ENCODE measurements at regions not wholly inside any gene's neighbourhood (a gene's known extent, or its start where the extent isn't known, plus 50 kb on each side); places are given as distances from the start of the nearest gene placed in this dataset.

DNA sequence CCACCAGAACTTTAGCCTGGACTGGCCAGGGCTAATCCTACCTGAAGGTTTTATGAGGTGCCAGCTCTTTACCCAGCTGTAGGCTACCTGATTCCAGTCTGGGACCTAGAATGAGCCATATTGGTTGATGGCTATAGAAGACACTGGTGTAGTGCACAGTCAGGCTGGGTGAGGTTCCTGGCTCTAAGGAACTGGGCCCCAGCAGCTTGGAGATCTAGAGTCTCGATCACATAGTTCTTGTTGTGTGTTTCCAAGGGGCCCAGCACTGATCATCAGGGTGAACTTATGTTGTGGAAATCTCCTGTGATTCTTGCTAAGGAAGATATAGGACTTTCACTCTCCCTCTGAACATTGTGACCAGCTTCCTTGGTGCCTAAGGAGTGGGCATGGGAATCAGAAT is 236.3 kb downstream of the ZNF536 start:
- Histone ChIP-seq H3K4me3 (no peak overlapping the region), H3K27me3 (ENCODE audit: insufficient read depth) (no peaks in the 10 kb centered on the region), H3K4me1 (ENCODE audit: insufficient read depth) (no peaks in the 10 kb centered on the region), H3K9me2 (ENCODE audit: insufficient read depth) (peaks cover 8% of the 10 kb centered on the region; the same call in 1 of the 2 replicates), H3K27ac (ENCODE audit: low read depth) (no peak overlapping the region), H3K79me2 (replicated peaks; ENCODE audit: insufficient read depth) (no peaks in the 10 kb centered on the region), H3K36me3 (ENCODE audit: insufficient read depth) (no peaks in the 10 kb centered on the region), H2AFZ (no peak overlapping the region), H3F3A (replicated peaks; ENCODE audit: low read depth) (no peaks in the 10 kb centered on the region), H3K4me2 (no peak overlapping the region), H4K20me1 (replicated peaks; ENCODE audit: insufficient read depth) (no peaks in the 10 kb centered on the region)
- no peak overlapping the region for H3K27ac Mint-ChIP-seq
- no peaks in the 10 kb centered on the region for H3K4me1 Mint-ChIP-seq
- DNase-seq (ENCODE audit: low spot score) (no peak), ATAC-seq (no peak)
- no peaks in the 10 kb centered on the region for H3K36me3 Mint-ChIP-seq (ENCODE audit: low read depth)
- H3K27me3 Mint-ChIP-seq (ENCODE audit: insufficient read depth, low read depth, poor library complexity), result peaks cover 2% of the 10 kb centered on the region
- H3K9me3 Mint-ChIP-seq, result no peaks in the 10 kb centered on the region; the same call in 2 of the 3 replicates
- H3K4me3 Mint-ChIP-seq, result no peak overlapping the region
- TF ChIP-seq, protein P1, sequence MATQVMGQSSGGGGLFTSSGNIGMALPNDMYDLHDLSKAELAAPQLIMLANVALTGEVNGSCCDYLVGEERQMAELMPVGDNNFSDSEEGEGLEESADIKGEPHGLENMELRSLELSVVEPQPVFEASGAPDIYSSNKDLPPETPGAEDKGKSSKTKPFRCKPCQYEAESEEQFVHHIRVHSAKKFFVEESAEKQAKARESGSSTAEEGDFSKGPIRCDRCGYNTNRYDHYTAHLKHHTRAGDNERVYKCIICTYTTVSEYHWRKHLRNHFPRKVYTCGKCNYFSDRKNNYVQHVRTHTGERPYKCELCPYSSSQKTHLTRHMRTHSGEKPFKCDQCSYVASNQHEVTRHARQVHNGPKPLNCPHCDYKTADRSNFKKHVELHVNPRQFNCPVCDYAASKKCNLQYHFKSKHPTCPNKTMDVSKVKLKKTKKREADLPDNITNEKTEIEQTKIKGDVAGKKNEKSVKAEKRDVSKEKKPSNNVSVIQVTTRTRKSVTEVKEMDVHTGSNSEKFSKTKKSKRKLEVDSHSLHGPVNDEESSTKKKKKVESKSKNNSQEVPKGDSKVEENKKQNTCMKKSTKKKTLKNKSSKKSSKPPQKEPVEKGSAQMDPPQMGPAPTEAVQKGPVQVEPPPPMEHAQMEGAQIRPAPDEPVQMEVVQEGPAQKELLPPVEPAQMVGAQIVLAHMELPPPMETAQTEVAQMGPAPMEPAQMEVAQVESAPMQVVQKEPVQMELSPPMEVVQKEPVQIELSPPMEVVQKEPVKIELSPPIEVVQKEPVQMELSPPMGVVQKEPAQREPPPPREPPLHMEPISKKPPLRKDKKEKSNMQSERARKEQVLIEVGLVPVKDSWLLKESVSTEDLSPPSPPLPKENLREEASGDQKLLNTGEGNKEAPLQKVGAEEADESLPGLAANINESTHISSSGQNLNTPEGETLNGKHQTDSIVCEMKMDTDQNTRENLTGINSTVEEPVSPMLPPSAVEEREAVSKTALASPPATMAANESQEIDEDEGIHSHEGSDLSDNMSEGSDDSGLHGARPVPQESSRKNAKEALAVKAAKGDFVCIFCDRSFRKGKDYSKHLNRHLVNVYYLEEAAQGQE (IDR thresholded peaks at IDR 0.05; ENCODE audit: unreplicated experiment), result no peak
- no peak for TF ChIP-seq POLR2AphosphoS5 (IDR thresholded peaks at IDR 0.05; ENCODE audit: low read depth)
- TF ChIP-seq STAT1 (IDR thresholded peaks at IDR 0.05; ENCODE audit: unreplicated experiment), result no peak
- TF ChIP-seq EZH2 (IDR thresholded peaks at IDR 0.05; ENCODE audit: low read depth, unreplicated experiment), result no peak
- TF ChIP-seq, protein P2, sequence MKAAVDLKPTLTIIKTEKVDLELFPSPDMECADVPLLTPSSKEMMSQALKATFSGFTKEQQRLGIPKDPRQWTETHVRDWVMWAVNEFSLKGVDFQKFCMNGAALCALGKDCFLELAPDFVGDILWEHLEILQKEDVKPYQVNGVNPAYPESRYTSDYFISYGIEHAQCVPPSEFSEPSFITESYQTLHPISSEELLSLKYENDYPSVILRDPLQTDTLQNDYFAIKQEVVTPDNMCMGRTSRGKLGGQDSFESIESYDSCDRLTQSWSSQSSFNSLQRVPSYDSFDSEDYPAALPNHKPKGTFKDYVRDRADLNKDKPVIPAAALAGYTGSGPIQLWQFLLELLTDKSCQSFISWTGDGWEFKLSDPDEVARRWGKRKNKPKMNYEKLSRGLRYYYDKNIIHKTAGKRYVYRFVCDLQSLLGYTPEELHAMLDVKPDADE (IDR thresholded peaks at IDR 0.05), result no peak
- no peak for TF ChIP-seq ZNF331 (CRISPR knock-in tag; IDR thresholded peaks at IDR 0.05; ENCODE audit: low read depth)
- TF ChIP-seq EZH2phosphoT487 (IDR thresholded peaks at IDR 0.05; ENCODE audit: unreplicated experiment), result no peak
- TF ChIP-seq ZNF114 (CRISPR knock-in tag; IDR thresholded peaks at IDR 0.05), result no peak
- no peak for TF ChIP-seq NANOG (IDR thresholded peaks at IDR 0.05; ENCODE audit: borderline replicate concordance)
- TF ChIP-seq, protein P3, sequence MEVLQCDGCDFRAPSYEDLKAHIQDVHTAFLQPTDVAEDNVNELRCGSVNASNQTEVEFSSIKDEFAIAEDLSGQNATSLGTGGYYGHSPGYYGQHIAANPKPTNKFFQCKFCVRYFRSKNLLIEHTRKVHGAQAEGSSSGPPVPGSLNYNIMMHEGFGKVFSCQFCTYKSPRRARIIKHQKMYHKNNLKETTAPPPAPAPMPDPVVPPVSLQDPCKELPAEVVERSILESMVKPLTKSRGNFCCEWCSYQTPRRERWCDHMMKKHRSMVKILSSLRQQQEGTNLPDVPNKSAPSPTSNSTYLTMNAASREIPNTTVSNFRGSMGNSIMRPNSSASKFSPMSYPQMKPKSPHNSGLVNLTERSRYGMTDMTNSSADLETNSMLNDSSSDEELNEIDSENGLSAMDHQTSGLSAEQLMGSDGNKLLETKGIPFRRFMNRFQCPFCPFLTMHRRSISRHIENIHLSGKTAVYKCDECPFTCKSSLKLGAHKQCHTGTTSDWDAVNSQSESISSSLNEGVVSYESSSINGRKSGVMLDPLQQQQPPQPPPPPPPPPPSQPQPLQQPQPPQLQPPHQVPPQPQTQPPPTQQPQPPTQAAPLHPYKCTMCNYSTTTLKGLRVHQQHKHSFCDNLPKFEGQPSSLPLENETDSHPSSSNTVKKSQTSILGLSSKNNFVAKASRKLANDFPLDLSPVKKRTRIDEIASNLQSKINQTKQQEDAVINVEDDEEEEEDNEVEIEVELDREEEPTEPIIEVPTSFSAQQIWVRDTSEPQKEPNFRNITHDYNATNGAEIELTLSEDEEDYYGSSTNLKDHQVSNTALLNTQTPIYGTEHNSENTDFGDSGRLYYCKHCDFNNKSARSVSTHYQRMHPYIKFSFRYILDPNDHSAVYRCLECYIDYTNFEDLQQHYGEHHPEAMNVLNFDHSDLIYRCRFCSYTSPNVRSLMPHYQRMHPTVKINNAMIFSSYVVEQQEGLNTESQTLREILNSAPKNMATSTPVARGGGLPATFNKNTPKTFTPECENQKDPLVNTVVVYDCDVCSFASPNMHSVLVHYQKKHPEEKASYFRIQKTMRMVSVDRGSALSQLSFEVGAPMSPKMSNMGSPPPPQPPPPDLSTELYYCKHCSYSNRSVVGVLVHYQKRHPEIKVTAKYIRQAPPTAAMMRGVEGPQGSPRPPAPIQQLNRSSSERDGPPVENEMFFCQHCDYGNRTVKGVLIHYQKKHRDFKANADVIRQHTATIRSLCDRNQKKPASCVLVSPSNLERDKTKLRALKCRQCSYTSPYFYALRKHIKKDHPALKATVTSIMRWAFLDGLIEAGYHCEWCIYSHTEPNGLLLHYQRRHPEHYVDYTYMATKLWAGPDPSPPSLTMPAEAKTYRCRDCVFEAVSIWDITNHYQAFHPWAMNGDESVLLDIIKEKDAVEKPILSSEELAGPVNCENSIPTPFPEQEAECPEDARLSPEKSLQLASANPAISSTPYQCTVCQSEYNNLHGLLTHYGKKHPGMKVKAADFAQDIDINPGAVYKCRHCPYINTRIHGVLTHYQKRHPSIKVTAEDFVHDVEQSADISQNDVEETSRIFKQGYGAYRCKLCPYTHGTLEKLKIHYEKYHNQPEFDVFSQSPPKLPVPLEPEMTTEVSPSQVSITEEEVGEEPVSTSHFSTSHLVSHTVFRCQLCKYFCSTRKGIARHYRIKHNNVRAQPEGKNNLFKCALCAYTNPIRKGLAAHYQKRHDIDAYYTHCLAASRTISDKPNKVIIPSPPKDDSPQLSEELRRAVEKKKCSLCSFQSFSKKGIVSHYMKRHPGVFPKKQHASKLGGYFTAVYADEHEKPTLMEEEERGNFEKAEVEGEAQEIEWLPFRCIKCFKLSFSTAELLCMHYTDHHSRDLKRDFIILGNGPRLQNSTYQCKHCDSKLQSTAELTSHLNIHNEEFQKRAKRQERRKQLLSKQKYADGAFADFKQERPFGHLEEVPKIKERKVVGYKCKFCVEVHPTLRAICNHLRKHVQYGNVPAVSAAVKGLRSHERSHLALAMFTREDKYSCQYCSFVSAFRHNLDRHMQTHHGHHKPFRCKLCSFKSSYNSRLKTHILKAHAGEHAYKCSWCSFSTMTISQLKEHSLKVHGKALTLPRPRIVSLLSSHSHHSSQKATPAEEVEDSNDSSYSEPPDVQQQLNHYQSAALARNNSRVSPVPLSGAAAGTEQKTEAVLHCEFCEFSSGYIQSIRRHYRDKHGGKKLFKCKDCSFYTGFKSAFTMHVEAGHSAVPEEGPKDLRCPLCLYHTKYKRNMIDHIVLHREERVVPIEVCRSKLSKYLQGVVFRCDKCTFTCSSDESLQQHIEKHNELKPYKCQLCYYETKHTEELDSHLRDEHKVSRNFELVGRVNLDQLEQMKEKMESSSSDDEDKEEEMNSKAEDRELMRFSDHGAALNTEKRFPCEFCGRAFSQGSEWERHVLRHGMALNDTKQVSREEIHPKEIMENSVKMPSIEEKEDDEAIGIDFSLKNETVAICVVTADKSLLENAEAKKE (CRISPR knock-in tag; IDR thresholded peaks at IDR 0.05), result no peak
- TF ChIP-seq JUNB (IDR thresholded peaks at IDR 0.05; ENCODE audit: unreplicated experiment), result no peak
- TF ChIP-seq, protein P4, sequence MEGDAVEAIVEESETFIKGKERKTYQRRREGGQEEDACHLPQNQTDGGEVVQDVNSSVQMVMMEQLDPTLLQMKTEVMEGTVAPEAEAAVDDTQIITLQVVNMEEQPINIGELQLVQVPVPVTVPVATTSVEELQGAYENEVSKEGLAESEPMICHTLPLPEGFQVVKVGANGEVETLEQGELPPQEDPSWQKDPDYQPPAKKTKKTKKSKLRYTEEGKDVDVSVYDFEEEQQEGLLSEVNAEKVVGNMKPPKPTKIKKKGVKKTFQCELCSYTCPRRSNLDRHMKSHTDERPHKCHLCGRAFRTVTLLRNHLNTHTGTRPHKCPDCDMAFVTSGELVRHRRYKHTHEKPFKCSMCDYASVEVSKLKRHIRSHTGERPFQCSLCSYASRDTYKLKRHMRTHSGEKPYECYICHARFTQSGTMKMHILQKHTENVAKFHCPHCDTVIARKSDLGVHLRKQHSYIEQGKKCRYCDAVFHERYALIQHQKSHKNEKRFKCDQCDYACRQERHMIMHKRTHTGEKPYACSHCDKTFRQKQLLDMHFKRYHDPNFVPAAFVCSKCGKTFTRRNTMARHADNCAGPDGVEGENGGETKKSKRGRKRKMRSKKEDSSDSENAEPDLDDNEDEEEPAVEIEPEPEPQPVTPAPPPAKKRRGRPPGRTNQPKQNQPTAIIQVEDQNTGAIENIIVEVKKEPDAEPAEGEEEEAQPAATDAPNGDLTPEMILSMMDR (conservative IDR thresholded peaks at IDR 0.05; ENCODE audit: low read depth in 2 of 2), result no peak
- TF ChIP-seq CREB1 (CRISPR knock-in tag; IDR thresholded peaks at IDR 0.05; ENCODE audit: low read depth), result no peak
